ENCODE measurements at regions not wholly inside any gene's neighbourhood (a gene's known extent, or its start where the extent isn't known, plus 50 kb on each side); places are given as distances from the start of the nearest gene placed in this dataset.
"Not testable (repeated sequence)": the region's sequence is repeated elsewhere in the genome, so short reads cannot be mapped to it uniquely, and the experiment has no call there.

DNA sequence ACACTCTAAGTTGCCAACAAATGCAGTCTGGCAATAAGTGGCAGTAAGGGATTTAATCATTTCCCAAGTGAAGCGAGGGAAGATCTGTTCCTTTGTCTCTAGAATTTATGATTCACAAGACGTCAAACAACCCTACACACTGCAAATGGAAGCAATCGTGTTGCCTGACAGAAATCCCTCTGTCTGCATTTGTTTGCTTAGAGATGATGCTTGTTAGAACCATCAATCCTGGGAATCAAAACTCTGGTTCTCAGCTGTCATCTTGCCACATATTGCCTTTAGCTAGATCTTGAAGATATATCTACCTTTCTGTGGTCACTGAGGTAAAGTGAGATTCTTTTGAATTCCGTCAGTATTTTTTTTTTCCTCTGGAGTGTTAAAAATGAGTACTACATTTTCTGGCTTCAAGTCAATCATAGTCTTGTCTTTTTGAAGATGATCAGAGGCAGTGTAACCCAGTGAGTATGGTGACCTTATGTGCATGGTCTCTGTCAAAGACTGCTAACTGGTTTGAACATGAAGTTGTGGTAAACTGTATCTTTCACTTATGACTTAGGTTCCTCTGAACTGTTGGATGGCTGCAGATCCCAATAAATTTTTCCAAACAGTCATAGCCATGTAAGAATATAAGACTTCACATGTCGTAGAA, 106.4 kb upstream of the STARD4 start:
- no peak overlapping the region for H3K27ac Mint-ChIP-seq
- H3K9me3 ChIP-seq (ENCODE audit: low read length): no peaks in the 10 kb centered on the region
- no peaks in the 10 kb centered on the region for H3K36me3 ChIP-seq (ENCODE audit: insufficient read depth, low read length)
- POLR2A ChIA-PET: no interaction called here
- H3K36me3 Mint-ChIP-seq: no peaks in the 10 kb centered on the region
- no peak overlapping the region for H3K27ac ChIP-seq (ENCODE audit: low read depth, low read length)
- H3K4me3 ChIP-seq (ENCODE audit: low read length): no peak overlapping the region
- CTCF ChIA-PET: no interaction called here
- H3K4me1 Mint-ChIP-seq: no peaks in the 10 kb centered on the region
- no peaks in the 10 kb centered on the region for H3K4me1 ChIP-seq (ENCODE audit: insufficient read depth, low read length)
- H3K27me3 Mint-ChIP-seq: peaks cover 2 to 24% of the 10 kb centered on the region in 2 donors
- no peak overlapping the region for H3K4me3 Mint-ChIP-seq
- no peaks in the 10 kb centered on the region for H3K27me3 ChIP-seq (ENCODE audit: insufficient read depth, low read length, poor library complexity, severe bottlenecking)
- peaks cover 0 to 2% (median 0%) of the 10 kb centered on the region in 5 donors for H3K9me3 Mint-ChIP-seq
- no peak for DNase-seq

DNA sequence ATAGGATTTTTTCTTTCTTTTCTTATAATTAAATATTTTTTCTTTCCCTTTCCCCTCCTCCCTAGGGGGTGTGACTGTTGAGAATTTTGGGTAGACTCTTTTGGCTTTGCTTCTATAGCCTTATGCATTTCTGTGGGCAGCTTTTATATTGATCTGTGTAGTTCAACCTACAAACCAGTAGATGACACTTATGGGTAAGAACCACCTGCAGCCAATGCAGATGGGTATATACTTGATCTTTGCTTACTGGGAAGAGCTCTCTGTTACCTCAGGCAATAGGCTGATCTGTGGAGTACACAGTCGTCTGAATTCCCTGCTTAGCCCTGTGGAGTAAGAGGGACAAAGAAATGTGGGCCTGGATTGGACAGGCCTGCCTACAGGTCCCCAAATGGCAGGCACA, 102.7 kb upstream of the STARD4 start:
- ChIA-PET CTCF (no interaction called here), POLR2A (no interaction called here)
- Histone ChIP-seq H3K36me3 (ENCODE audit: insufficient read depth, low read length) (no peaks in the 10 kb centered on the region), H3K27ac (ENCODE audit: low read depth, low read length) (no peak overlapping the region), H3K27me3 (ENCODE audit: insufficient read depth, low read length, poor library complexity, severe bottlenecking) (no peaks in the 10 kb centered on the region), H3K4me1 (ENCODE audit: insufficient read depth, low read length) (no peaks in the 10 kb centered on the region), H3K4me3 (ENCODE audit: low read length) (no peak overlapping the region), H3K9me3 (ENCODE audit: low read length) (no peaks in the 10 kb centered on the region)
- Mint-ChIP-seq H3K27me3 (peaks cover 2 to 44% of the 10 kb centered on the region in 2 donors), H3K9me3 (peaks cover 2 to 14% (median 9%) of the 10 kb centered on the region in 5 donors), H3K36me3 (no peaks in the 10 kb centered on the region), H3K4me3 (no peak overlapping the region), H3K4me1 (no peaks in the 10 kb centered on the region), H3K27ac (no peak overlapping the region)
- DNase-seq: no peak

DNA sequence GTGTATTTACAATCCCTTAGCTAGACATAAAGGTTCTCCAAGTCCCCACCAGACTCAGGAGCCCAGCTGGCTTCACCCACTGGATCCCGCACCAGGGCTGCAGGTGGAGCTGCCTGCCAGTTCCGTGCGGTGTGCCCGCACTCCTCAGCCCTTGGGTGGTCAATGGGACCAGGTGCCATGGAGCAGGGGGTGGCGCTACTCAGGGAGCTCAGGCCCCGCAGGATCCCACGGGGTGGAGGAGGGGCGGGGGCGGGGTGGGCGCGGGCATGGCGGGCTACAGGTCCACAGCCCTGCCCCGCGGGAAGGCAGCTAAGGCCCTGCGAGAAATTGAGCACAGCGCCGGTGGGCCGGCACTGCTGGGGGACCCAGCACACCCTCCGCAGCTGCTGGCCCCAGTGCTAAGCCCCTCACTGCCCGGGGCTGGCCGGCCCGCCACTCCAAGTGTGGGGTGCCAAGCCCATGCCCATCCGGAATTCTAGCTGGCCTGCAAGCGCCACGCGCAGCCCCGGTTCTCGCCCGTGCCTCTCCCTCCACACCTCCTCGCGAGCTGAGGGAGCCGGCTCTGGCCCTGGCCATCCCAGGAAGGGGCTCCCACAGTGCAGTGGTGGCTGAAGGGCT, 99.8 kb upstream of the STARD4 start:
- H3K4me1 ChIP-seq (ENCODE audit: insufficient read depth, low read length); H3K27me3 ChIP-seq (ENCODE audit: insufficient read depth, low read length, poor library complexity, severe bottlenecking); H3K27ac Mint-ChIP-seq; H3K4me3 Mint-ChIP-seq; H3K4me3 ChIP-seq (ENCODE audit: low read length); DNase-seq; H3K36me3 ChIP-seq (ENCODE audit: insufficient read depth, low read length); CTCF ChIA-PET; H3K4me1 Mint-ChIP-seq; H3K36me3 Mint-ChIP-seq; H3K9me3 ChIP-seq (ENCODE audit: low read length); POLR2A ChIA-PET; H3K27ac ChIP-seq (ENCODE audit: low read depth, low read length): not testable (repeated sequence)
- H3K27me3 Mint-ChIP-seq: peaks cover 2 to 46% of the 10 kb centered on the region in 2 donors
- peaks cover 0 to 14% (median 12%) of the 10 kb centered on the region in 5 donors for H3K9me3 Mint-ChIP-seq

DNA sequence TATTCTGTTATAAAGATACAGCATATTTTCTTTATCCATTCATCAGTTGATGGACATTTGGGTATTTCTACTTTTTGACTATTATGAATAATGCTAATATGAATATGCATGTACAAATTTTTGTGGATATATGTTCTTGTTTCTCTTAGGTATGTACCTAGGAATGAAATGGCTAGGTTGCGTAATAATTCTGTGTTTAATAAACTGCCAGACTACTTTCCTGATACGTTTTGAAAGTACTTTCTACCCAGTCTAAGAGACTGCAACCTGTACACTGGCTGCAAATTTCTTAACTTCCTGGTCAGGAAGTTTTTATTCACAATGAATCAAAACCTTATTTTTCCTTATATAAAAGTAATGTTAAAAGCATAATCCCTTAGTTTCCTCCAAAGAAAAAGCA, 93.9 kb upstream of the STARD4 start:
- Histone ChIP-seq H3K4me1 (ENCODE audit: insufficient read depth, low read length) (no peaks in the 10 kb centered on the region), H3K4me3 (ENCODE audit: low read length) (no peak overlapping the region), H3K9me3 (ENCODE audit: low read length) (no peaks in the 10 kb centered on the region), H3K36me3 (ENCODE audit: insufficient read depth, low read length) (no peaks in the 10 kb centered on the region), H3K27ac (ENCODE audit: low read depth, low read length) (no peak overlapping the region), H3K27me3 (ENCODE audit: insufficient read depth, low read length, poor library complexity, severe bottlenecking) (no peaks in the 10 kb centered on the region)
- Mint-ChIP-seq H3K9me3 (peaks cover 3 to 12% (median 9%) of the 10 kb centered on the region in 5 donors), H3K27me3 (peaks cover 3 to 16% of the 10 kb centered on the region in 2 donors), H3K4me1 (no peaks in the 10 kb centered on the region), H3K4me3 (no peak overlapping the region), H3K36me3 (no peaks in the 10 kb centered on the region), H3K27ac (no peak overlapping the region)
- no peak for DNase-seq
- ChIA-PET CTCF (no interaction called here), POLR2A (no interaction called here)

DNA sequence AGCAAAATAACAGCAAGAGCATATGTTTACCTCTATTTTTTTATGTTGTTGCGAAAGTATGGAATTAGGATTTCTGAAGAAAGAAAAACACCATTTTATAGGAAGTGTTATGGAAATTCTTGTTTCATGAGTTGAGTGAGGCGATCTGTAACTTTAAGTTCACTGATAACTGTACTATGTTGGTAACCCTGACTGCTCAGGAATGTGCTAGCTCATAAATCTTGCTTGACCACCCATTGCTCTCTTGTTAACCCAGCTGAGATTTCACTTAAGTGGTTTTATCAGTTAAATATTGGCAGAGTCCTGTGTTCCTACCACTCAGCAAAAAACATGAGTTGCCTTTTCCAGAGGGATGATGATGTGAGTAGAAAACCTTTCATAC, 91.1 kb upstream of the STARD4 start:
- Histone ChIP-seq H3K4me1 (ENCODE audit: insufficient read depth, low read length) (no peaks in the 10 kb centered on the region), H3K9me3 (ENCODE audit: low read length) (no peaks in the 10 kb centered on the region), H3K36me3 (ENCODE audit: insufficient read depth, low read length) (no peaks in the 10 kb centered on the region), H3K27ac (ENCODE audit: low read depth, low read length) (no peak overlapping the region), H3K27me3 (ENCODE audit: insufficient read depth, low read length, poor library complexity, severe bottlenecking) (no peaks in the 10 kb centered on the region), H3K4me3 (ENCODE audit: low read length) (no peak overlapping the region)
- CTCF ChIA-PET: no interaction called here
- DNase-seq: no peak
- Mint-ChIP-seq H3K4me1 (no peaks in the 10 kb centered on the region), H3K27ac (no peak overlapping the region), H3K9me3 (peaks cover 0 to 3% (median 0%) of the 10 kb centered on the region in 5 donors), H3K36me3 (no peaks in the 10 kb centered on the region), H3K4me3 (no peak overlapping the region), H3K27me3 (peaks cover 0 to 4% of the 10 kb centered on the region in 2 donors)
- POLR2A ChIA-PET: no interaction called here

DNA sequence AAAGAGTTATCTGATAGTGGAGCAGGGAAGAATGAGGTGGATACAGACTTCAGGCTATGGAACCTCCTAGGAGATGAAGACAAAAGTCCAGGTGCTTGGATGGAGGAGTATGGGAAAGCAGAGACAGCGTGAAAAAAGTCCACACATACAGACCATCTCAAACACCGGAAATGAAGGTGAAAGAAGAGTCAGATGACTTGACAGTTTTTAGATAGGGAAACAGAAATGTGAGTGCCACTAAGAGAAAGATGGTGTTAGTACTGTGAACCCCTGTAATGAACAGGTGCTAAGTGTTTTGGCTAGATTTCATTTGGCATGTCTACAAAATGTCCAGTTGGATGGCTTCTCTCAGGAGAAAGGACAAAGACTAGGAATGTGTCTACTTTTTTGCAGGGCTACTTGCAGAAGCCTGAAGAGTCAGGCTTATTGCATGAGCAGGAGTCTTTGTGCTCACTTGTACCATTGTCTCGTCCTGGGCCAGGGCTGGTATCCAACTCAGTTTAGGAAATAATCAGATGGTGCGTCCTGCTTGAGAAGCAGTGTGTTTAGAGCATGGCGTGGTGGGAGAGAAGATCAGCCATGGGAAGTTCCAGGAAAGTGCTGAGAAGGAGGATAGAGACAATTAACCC, 90.6 kb upstream of the STARD4 start:
- no peaks in the 10 kb centered on the region for H3K36me3 ChIP-seq (ENCODE audit: insufficient read depth, low read length)
- CTCF ChIA-PET: no interaction called here
- H3K4me1 Mint-ChIP-seq: no peaks in the 10 kb centered on the region
- H3K36me3 Mint-ChIP-seq: no peaks in the 10 kb centered on the region
- no peaks in the 10 kb centered on the region for H3K4me1 ChIP-seq (ENCODE audit: insufficient read depth, low read length)
- no peak for DNase-seq
- no peaks in the 10 kb centered on the region for H3K27me3 ChIP-seq (ENCODE audit: insufficient read depth, low read length, poor library complexity, severe bottlenecking)
- H3K4me3 Mint-ChIP-seq: no peak overlapping the region
- H3K9me3 Mint-ChIP-seq: peaks cover 0 to 3% (median 0%) of the 10 kb centered on the region in 5 donors
- peaks cover 0 to 4% of the 10 kb centered on the region in 2 donors for H3K27me3 Mint-ChIP-seq
- H3K4me3 ChIP-seq (ENCODE audit: low read length): no peak overlapping the region
- POLR2A ChIA-PET: no interaction called here
- H3K9me3 ChIP-seq (ENCODE audit: low read length): no peaks in the 10 kb centered on the region
- no peak overlapping the region for H3K27ac ChIP-seq (ENCODE audit: low read depth, low read length)
- no peak overlapping the region for H3K27ac Mint-ChIP-seq

DNA sequence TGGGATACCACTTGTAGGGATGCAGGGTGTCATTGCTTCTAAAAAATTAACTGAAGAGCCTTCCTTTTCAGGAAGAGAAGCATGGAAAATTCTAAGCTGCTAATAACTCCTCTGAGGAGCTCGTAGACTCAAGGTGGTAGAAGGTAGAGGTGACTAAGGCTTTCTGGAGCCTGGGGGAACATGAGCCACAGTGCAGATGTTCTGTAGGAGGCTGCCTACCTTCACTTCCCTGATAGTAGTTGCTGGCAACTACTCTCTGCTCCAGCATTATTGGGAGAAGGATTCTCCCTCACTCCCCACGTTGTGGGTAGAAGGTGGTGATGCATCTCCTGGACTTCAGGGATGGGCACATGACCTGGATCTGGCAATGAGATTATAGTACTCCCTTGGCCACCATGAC, 86.7 kb upstream of the STARD4 start:
- POLR2A ChIA-PET: no interaction called here
- Mint-ChIP-seq H3K27ac (no peak overlapping the region), H3K36me3 (no peaks in the 10 kb centered on the region), H3K4me1 (no peaks in the 10 kb centered on the region), H3K4me3 (no peak overlapping the region), H3K27me3 (peaks cover 3 to 5% of the 10 kb centered on the region in 2 donors), H3K9me3 (peaks cover 0 to 5% (median 0%) of the 10 kb centered on the region in 5 donors)
- CTCF ChIA-PET: no interaction called here
- H3K9me3 ChIP-seq (ENCODE audit: low read length): no peaks in the 10 kb centered on the region
- DNase-seq: no peak
- no peak overlapping the region for H3K27ac ChIP-seq (ENCODE audit: low read depth, low read length)
- H3K27me3 ChIP-seq (ENCODE audit: insufficient read depth, low read length, poor library complexity, severe bottlenecking): no peaks in the 10 kb centered on the region
- no peaks in the 10 kb centered on the region for H3K36me3 ChIP-seq (ENCODE audit: insufficient read depth, low read length)
- no peaks in the 10 kb centered on the region for H3K4me1 ChIP-seq (ENCODE audit: insufficient read depth, low read length)
- no peak overlapping the region for H3K4me3 ChIP-seq (ENCODE audit: low read length)

DNA sequence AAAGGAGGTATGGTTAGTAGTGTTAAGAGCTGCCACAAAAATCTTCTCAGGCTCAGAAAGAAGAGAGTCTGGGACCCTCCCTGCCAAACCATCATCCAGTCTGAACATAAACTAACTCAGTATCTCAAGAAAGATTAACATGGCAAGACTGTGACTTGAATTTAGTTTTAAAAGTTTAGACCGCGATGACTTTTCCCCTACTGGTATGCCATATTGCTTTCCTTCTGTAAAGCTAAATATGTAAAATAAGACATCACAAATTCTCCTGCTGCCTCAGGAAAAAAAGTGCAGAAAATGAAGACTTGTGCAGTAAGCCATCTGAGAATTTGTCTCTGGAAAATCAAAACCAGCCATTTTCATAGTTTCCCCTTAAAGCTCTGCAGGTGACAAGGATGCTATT, 85.2 kb upstream of the STARD4 start:
- no peaks in the 10 kb centered on the region for H3K36me3 Mint-ChIP-seq
- H3K36me3 ChIP-seq (ENCODE audit: insufficient read depth, low read length): no peaks in the 10 kb centered on the region
- ChIA-PET POLR2A (no interaction called here), CTCF (no interaction called here)
- H3K4me1 Mint-ChIP-seq: no peaks in the 10 kb centered on the region
- H3K4me3 Mint-ChIP-seq: no peak overlapping the region
- DNase-seq: no peak
- H3K27me3 Mint-ChIP-seq: peaks cover 2 to 3% of the 10 kb centered on the region in 2 donors
- H3K27ac ChIP-seq (ENCODE audit: low read depth, low read length): no peak overlapping the region
- H3K9me3 ChIP-seq (ENCODE audit: low read length): no peaks in the 10 kb centered on the region
- peaks cover 0 to 6% (median 0%) of the 10 kb centered on the region in 5 donors for H3K9me3 Mint-ChIP-seq
- H3K4me3 ChIP-seq (ENCODE audit: low read length): no peak overlapping the region
- no peak overlapping the region for H3K27ac Mint-ChIP-seq
- H3K27me3 ChIP-seq (ENCODE audit: insufficient read depth, low read length, poor library complexity, severe bottlenecking): no peaks in the 10 kb centered on the region
- no peaks in the 10 kb centered on the region for H3K4me1 ChIP-seq (ENCODE audit: insufficient read depth, low read length)
